ENCODE measurements at regions not wholly inside any gene's neighbourhood (a gene's known extent, or its start where the extent isn't known, plus 50 kb on each side); places are given as distances from the start of the nearest gene placed in this dataset.
A peak's percentile ranks its signal among the peaks of the same experiment; 100 is the strongest.

- DNase-seq (ENCODE audit: insufficient read length, low spot score) (no peak), FAIRE-seq (no peak)
- TF ChIP-seq POLR2A (IDR thresholded peaks at IDR 0.05; ENCODE audit: low read depth, low read length) = no peak
These were observed 162.7 kb upstream of the B3GAT2 start for GRCh38 chr6:71119560-71119959.

DNA sequence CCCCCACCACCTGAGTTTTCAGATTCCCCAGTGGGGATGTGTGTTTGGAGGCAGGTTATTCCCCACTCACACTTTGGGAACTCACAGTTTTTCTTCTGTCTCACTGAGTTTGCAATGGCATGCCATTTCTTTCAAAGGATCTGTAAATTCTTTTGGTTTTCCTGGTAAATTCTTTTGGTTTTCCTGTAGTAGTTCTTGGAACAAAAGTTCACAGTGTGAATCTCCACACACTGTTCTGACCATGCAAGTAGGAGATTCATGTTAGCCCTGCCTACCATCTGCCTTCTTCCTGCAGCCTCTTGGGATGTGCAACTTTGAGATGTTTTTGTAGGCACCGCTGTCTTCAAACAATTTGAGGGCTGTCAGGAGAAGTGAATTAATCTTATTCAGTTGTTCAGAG lies 165.6 kb upstream of the OGFRL1 start:
- no peak for TF ChIP-seq POLR2A (IDR thresholded peaks at IDR 0.05; ENCODE audit: low read depth, low read length)
- no peak for DNase-seq (ENCODE audit: insufficient read length, low spot score)
- no peak for FAIRE-seq

DNA sequence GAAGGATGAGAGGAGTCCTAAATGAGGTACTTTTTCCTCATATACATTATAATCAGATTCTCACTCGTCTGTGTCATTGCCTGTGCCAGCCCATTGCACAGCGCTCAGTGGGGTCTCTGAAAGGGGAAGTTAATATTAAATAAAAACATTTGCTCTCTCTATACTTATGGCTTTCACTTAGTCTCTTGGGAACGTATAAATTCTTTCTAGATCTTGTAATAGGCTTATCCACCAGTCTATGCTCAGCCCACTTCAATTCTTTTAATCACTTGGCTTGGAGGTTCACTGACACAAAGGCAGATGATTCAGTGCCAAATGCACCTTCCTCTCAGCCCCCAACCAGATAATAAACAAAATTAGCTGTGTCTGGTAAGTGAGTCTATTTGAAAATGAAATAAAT lies 164.3 kb upstream of the OGFRL1 start:
- DNase-seq (ENCODE audit: insufficient read length, low spot score) (no peak), FAIRE-seq (peak; percentile 48)
- TF ChIP-seq POLR2A (IDR thresholded peaks at IDR 0.05; ENCODE audit: low read depth, low read length) = no peak

DNA sequence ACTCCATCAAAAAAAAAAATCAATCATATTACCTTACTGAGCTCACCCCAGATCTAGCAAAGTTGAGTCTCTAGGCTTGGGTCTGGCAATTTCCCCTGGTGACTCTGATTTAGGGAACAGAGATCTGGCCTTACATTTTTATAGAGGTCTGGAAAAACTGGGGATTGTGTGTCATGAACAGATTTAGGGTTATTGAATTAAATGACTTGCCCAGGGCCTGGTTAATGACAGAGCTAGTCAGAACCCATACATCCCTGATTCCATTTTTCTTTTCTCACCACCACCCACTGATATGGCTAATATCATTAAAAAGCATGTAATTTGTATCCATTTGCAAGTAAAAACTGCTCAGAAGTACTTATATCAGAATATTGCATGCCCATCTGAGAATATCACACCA lies 163.4 kb upstream of the OGFRL1 start:
- FAIRE-seq = no peak
- TF ChIP-seq POLR2A (IDR thresholded peaks at IDR 0.05; ENCODE audit: low read depth, low read length) = no peak
- no peak for DNase-seq (ENCODE audit: insufficient read length, low spot score)

DNA sequence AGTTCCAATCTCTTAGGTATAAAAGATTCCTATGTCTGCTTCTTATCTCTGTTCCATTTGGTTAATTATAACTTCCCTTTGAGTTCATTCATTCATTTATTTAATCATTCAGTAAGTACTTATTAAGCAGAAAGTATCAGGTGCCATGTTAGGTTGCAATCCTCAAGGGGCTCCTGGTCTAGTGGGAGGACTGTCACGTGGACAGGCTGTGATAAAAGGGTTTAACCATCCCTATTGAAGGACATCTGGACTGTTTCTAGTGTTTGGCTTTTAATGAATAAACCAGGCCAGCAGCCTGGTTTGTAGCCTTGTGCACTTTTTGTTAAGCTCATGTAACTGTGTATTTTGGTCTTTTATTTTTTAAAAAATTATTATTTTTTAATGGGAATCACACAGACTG lies 162.1 kb upstream of the OGFRL1 start:
- FAIRE-seq = no peak
- TF ChIP-seq POLR2A (IDR thresholded peaks at IDR 0.05; ENCODE audit: low read depth, low read length) = no peak
- no peak for DNase-seq (ENCODE audit: insufficient read length, low spot score)

DNA sequence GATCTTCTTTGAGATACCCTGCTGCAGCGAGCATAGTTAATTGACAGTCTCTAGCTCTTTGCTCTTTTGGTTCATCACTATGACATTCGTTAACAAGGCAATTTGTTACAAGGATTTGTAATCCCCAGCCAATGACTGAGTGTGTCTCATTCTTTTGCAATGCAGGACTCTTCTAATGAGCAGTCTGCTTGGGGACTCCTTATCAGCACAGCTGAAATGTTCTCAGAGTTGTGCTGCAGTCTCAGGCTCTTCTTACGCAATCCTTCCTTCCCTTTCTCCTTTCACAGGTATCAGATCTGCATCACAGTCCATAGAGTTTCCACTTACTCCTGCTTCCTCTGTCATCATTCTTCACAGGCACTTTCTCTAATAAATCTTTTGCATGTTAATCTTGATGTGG lies 161.2 kb upstream of the OGFRL1 start:
- TF ChIP-seq POLR2A (IDR thresholded peaks at IDR 0.05; ENCODE audit: low read depth, low read length) = no peak
- FAIRE-seq (no peak), DNase-seq (ENCODE audit: insufficient read length, low spot score) (no peak)

GRCh38 chr6:71130277-71130676 lies 158.3 kb upstream of the OGFRL1 start:
- DNase-seq (ENCODE audit: insufficient read length, low spot score) (no peak), FAIRE-seq (no peak)
- no peak for TF ChIP-seq POLR2A (IDR thresholded peaks at IDR 0.05; ENCODE audit: low read depth, low read length)

DNA sequence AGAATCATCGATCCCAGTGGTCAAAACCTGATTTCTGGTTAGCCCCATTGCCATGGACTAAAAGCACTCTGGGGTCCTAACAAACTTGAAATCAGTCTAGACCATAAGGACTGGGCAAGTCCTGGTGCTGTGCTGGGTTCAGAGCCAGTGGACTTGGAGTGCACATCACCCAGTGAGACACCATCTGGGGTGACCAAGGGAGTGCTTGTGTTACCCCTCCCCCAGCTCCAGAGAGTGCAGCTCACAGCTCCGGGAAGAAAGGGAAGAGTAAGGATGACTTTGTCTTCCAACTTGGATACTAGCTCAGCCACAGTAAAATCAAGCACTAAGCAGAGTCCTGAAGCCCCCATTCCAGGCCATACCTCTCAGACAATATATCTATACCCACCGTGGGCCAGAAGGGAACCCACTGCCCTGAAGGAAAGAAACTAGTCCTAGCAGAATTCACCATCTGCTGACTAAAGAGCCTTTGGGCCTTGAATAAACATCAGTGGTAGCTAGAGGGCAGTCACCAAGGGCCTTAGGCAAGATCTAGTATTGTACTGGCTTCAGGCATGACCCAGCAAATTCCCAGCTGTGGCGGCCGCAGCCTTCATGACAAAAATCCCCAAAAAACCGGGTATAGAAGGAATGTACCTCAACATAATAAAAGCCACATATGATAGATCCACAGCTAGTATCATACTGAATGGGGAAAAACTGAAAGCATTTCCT lies 153.5 kb upstream of the OGFRL1 start:
- FAIRE-seq = no peak
- no peak for TF ChIP-seq POLR2A (IDR thresholded peaks at IDR 0.05; ENCODE audit: low read depth, low read length)
- no peak for DNase-seq (ENCODE audit: insufficient read length, low spot score)

DNA sequence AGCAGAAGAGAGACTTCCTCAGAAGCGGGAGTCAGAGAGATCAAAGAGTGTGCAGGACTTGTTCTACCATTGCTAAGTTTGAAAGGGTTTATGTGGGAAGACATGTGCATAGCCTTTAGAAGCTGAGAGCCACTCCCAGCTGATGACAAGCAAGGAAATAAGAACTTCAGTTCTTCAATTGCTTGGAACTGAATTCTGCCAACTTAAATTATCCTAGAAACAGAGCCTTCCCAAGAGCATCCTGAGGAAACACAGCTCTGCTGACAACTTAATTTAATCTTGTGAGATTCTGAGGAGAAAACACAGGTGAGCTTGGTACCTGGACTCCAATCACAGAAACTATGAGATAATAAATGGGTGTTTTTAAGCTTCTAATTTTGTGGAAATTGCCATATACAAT lies 150.6 kb upstream of the OGFRL1 start:
- no peak for TF ChIP-seq POLR2A (IDR thresholded peaks at IDR 0.05; ENCODE audit: low read depth, low read length)
- FAIRE-seq = no peak
- no peak for DNase-seq (ENCODE audit: insufficient read length, low spot score)

- FAIRE-seq (no peak), DNase-seq (ENCODE audit: insufficient read length, low spot score) (no peak)
These were observed 150.2 kb upstream of the OGFRL1 start for GRCh38 chr6:71138376-71138775.

DNA sequence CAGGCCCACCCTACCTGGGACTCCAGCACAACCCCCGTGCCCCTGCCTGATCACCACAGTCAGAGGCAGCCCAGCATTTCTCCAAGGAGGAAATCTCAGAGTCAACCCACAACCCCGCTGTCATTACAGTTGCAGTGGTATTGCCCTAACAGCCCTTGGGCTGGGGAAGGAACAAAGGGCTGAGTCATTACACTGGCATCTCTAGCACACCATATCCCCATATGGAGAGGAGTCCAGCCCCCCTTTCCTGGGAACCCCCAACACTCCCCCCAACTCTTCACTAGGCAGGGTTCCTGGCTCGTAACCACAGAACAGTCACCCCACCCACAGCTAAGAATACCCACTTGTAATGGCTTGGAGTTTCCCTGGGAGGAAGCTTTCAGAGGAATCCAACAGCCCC lies 149.4 kb upstream of the OGFRL1 start:
- DNase-seq (ENCODE audit: insufficient read length, low spot score) (peak; percentile 7), FAIRE-seq (peak; percentile 45)
- no peak for TF ChIP-seq POLR2A (IDR thresholded peaks at IDR 0.05; ENCODE audit: low read depth, low read length)

More at GRCh38 chr6:71138376-71138775, 150.2 kb upstream of the OGFRL1 start:
- TF ChIP-seq POLR2A (IDR thresholded peaks at IDR 0.05; ENCODE audit: low read depth, low read length) = no peak

DNA sequence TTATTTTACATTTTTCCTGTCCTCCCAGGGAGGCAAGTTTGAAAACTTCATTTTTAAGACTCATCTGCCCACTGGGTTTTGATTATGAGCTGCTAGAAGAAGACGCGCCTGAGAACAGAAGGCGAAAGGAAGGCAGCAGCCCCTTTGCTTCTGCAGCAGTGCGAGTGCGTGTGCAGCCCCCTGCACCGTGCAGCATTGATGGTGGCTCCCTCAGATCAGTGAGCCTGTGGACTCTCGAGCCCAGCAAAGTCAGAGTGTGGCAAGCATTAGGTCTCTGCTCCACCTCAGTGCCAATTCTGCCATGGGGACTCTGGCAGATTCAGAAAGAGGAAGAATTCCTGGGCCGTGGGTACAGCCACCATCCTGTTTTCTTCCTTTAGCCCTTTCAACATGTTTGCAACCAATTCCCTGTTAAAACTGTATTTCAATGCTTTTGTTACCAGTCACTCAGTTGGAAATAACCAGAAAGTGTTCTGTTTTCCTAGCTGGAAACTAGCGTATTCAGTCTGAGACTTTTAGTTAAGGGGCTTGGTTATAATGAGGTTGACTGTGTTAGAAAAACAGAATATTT lies 134.8 kb upstream of the OGFRL1 start:
- TF ChIP-seq POLR2A (IDR thresholded peaks at IDR 0.05; ENCODE audit: low read depth, low read length) = no peak
- DNase-seq (ENCODE audit: insufficient read length, low spot score) = no peak
- FAIRE-seq = no peak

- no peak for TF ChIP-seq POLR2A (IDR thresholded peaks at IDR 0.05; ENCODE audit: low read depth, low read length)
- DNase-seq (ENCODE audit: insufficient read length, low spot score) (no peak), FAIRE-seq (no peak)
These were observed 131.3 kb upstream of the OGFRL1 start for GRCh38 chr6:71157345-71157744.

DNA sequence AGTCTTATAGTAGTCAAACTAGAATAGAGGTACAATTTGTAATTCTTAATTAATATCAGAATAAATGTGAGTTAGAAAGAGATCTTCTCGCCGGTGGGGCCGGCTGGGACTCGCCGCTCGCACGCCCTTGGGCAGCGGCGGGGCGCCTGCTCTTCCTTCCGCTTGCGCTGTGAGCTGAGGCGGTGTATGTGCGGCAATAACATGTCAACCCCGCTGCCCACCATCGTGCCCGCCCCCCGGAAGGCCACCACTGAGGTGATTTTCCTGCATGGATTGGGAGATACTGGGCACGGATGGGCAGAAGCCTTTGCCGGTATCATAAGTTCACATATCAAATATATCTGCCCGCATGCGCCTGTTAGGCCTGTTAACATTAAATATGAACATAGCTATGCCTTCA lies 123.7 kb upstream of the OGFRL1 start:
- DNase-seq (ENCODE audit: insufficient read length, low spot score) (no peak), FAIRE-seq (no peak)
- no peak for TF ChIP-seq POLR2A (IDR thresholded peaks at IDR 0.05; ENCODE audit: low read depth, low read length)

GRCh38 chr6:71168233-71168765 lies 120.3 kb upstream of the OGFRL1 start:
- no peak for FAIRE-seq
- TF ChIP-seq POLR2A (IDR thresholded peaks at IDR 0.05; ENCODE audit: low read depth, low read length) = no peak
- DNase-seq (ENCODE audit: insufficient read length, low spot score) = no peak
